Smooth muscle cell (in vitro differentiated cells): ENCODE measurements at regions not wholly inside any gene's neighbourhood (a gene's known extent, or its start where the extent isn't known, plus 50 kb on each side); places are given as distances from the start of the nearest gene placed in this dataset.

Experiments used
- DNase-seq: peaks from one replicate; lab custom pipeline; 2025; ENCODE audit not compliant: unreplicated experiment; lab: John Stamatoyannopoulos, UW
- H2AFZ ChIP-seq: fragments of 200-600 bp; sonication (generic); 2 replicates; pipeline ENCODE4 v1.6.0; 2016; ENCODE audit warnings: antibody characterized with exemption, low read depth, mild to moderate bottlenecking
- H3F3A ChIP-seq: fragments of 200-600 bp; sonication (generic); 2 replicates; pipeline ENCODE4 v1.6.0; 2017; ENCODE audit warnings: antibody characterized with exemption, low read depth
- H3K27ac ChIP-seq: fragments of 200-600 bp; sonication (generic); 2 replicates; pipeline ENCODE4 v1.5.1; 2016; ENCODE audit warnings: low read depth, mild to moderate bottlenecking
- H3K27me3 ChIP-seq: fragments of 200-600 bp; sonication (generic); 2 replicates; pipeline ENCODE4 v1.6.1; 2016; ENCODE audit warnings: low read depth, mild to moderate bottlenecking
- H3K36me3 ChIP-seq: fragments of 200-600 bp; sonication (generic); 2 replicates; pipeline ENCODE4 v1.5.1; 2016; ENCODE audit warnings: low read depth
- H3K4me1 ChIP-seq: fragments of 200-600 bp; sonication (generic); 2 replicates; pipeline ENCODE4 v1.5.1; 2016; ENCODE audit warnings: low read depth
- H3K4me2 ChIP-seq: fragments of 200-600 bp; sonication (generic); 2 replicates; pipeline ENCODE4 v1.6.0; 2016; ENCODE audit warnings: mild to moderate bottlenecking
- H3K4me3 ChIP-seq: fragments of 200-600 bp; sonication (generic); 2 replicates; pipeline ENCODE4 v1.5.1; 2016; ENCODE audit warnings: mild to moderate bottlenecking
- H3K79me2 ChIP-seq: fragments of 200-600 bp; sonication (generic); 2 replicates; pipeline ENCODE4 v1.6.0; 2016; ENCODE audit warnings: low read depth, mild to moderate bottlenecking
- H3K9ac ChIP-seq: fragments of 200-600 bp; sonication (generic); 2 replicates; pipeline ENCODE4 v1.6.0; 2016; ENCODE audit warnings: low read depth
- H3K9me3 ChIP-seq: fragments of 200-600 bp; sonication (generic); replicated peaks from 2 replicates; pipeline ENCODE4 v1.5.1; 2016; ENCODE audit warnings: low read depth
- H4K20me1 ChIP-seq: fragments of 200-600 bp; sonication (generic); 2 replicates; pipeline ENCODE4 v1.6.0; 2016; ENCODE audit warnings: low read depth
- CTCF ChIP-seq: fragments of 200-600 bp; sonication (generic); IDR thresholded peaks from 2 replicates; pipeline ENCODE4 v1.5.1; 2017; ENCODE audit warnings: borderline replicate concordance, mild to moderate bottlenecking, antibody characterized with exemption; ENCODE audit not compliant: insufficient read depth, poor library complexity, severe bottlenecking
- WGBS: methylation state at CpG from one replicate; pipeline ENCODE4 v1.1.7; 2016; ENCODE audit warnings: low lambda C conversion rate; 5-methylcytosine and 5-hydroxymethylcytosine counted together

GRCh38 chrX:110421500-110422455 lies 63.1 kb downstream of the RTL9 start:
- Histone ChIP-seq H2AFZ (no peak overlapping the region), H3K4me2 (no peak overlapping the region), H3K36me3 (no peaks in the 10 kb centered on the region), H3K4me3 (no peak overlapping the region), H3K4me1 (no peaks in the 10 kb centered on the region), H3K27me3 (no peaks in the 10 kb centered on the region), H3K27ac (no peak overlapping the region), H3F3A (no peaks in the 10 kb centered on the region), H3K9me3 (no peaks in the 10 kb centered on the region), H3K9ac (no peak overlapping the region), H3K79me2 (no peaks in the 10 kb centered on the region), H4K20me1 (no peaks in the 10 kb centered on the region)
- 73% methylated on average over 5 of the region's 5 CpGs for WGBS
- TF ChIP-seq CTCF: no peak
- DNase-seq: no peak

DNA sequence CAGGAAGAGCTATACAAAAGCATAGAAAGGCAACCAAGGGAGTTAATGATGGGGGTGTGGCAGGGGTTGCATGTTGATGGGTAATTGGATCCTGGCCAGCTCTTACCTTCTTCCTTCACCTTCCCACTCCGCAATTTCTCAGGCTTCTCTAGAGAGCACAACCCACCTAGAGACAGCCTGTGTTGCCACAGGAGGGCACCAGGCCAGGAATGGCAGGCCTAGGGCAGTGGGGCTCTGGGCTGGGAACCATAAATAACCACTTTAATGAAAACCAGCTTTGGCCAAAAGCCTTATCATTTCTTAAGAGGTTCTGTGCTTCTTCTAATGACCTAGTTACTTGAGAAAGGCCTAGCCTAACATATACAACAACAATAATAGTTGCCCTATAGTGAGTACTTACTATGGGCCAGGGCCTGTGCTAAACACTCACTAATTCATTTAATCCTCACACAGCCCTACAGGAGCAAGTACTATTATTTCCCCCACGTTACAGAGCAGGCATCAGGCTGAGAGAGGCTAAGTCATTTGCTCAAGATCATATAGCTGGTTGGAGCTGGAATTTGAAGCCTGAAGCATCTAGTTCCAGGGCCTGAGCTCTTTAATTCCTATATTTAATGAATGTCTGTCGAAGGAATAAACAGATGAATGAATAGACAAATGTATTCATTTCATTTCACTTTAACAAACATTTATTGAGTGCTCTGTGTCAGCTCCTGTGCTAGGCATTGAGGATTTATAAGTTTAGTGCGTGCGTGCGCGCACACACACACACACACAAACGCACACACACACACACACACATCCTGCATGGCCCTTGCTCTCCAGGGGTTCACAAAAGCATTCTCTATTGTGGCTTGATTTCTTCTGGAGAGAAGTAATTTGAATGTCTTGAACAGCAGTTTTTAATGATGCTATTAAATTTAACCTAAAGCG lies 66.8 kb downstream of the RTL9 start:
- Histone ChIP-seq H3K27ac (no peak overlapping the region), H3F3A (no peaks in the 10 kb centered on the region), H3K4me3 (no peak overlapping the region), H3K9ac (no peak overlapping the region), H3K9me3 (no peaks in the 10 kb centered on the region), H3K36me3 (no peaks in the 10 kb centered on the region), H3K4me1 (no peaks in the 10 kb centered on the region), H3K4me2 (no peak overlapping the region), H4K20me1 (no peaks in the 10 kb centered on the region), H3K79me2 (no peaks in the 10 kb centered on the region), H3K27me3 (no peaks in the 10 kb centered on the region), H2AFZ (no peak overlapping the region)
- no peak for TF ChIP-seq CTCF
- no peak for DNase-seq
- 68% methylated on average over 9 of the region's 9 CpGs for WGBS

- H3K27ac ChIP-seq: no peak overlapping the region
- H4K20me1 ChIP-seq: no peaks in the 10 kb centered on the region
- no peaks in the 10 kb centered on the region for H3K9me3 ChIP-seq
- no peak overlapping the region for H3K4me3 ChIP-seq
- no peak for DNase-seq
- no peaks in the 10 kb centered on the region for H3F3A ChIP-seq
- no peak overlapping the region for H3K4me2 ChIP-seq
- no peak overlapping the region for H2AFZ ChIP-seq
- no peaks in the 10 kb centered on the region for H3K36me3 ChIP-seq
- H3K27me3 ChIP-seq: no peaks in the 10 kb centered on the region
- 78% methylated on average over 6 of the region's 6 CpGs for WGBS
- no peaks in the 10 kb centered on the region for H3K79me2 ChIP-seq
- no peak for TF ChIP-seq CTCF
- H3K4me1 ChIP-seq: no peaks in the 10 kb centered on the region
- H3K9ac ChIP-seq: no peak overlapping the region
These were observed 67.5 kb downstream of the RTL9 start for GRCh38 chrX:110426155-110426504.
